ENCODE measurements at regions not wholly inside any gene's neighbourhood (a gene's known extent, or its start where the extent isn't known, plus 50 kb on each side); places are given as distances from the start of the nearest gene placed in this dataset.

DNA sequence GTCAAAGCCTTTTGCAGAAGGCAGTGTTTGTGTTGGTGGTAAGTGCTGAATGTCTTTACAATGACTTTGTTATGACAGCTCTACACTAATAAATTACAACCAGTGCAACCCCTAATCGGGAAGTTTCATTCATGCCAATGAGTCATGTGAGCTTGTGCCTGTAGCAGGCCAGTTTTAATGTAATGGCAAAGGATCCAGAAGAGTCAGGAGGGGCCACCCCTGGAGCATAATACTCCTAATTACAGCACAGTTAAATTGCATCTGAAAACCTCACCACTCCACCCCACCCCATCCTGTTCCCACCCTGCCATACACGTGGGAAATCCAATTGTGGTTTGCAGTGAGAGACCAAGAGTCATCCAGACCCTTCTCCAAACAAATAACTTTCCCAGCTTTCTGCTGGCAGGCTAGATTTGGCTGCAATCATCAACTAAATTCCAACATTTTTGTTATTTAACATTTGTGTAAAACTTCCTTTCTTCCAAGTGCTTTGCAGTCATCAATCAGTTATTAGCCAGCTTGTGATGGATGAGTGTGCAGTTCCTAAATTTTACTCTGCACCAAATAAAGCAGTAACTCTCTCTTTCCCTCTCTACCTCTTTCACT, 277.3 kb upstream of the FAT3 start:
- peak; percentile 81 for DNase-seq

DNA sequence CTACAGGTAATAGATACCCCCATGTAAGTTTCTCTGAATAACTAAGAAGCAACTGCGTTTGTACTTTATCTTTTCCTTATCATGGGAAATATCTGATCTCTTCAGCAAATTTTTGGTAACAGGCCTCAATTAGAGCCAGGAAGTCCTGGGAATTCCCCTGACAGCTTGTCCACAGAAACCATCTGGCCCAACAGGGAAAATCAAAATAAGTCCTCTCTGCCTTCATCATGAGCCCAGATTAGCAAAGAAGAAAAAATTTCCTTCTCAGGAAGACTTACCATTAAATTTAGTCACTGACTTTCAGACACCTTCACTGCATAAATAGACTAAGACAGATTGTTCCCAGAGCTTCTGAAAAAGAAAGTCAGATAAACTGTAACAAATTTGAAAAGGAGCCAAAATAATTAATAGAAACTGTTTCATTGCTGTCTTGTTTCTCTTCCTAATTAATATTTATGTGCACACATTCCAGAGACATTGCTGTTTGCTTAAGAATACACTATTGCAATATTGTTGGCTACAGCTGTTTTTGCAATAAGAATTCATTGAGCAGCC, 278.1 kb upstream of the FAT3 start:
- DNase-seq, result peak; percentile 17

DNA sequence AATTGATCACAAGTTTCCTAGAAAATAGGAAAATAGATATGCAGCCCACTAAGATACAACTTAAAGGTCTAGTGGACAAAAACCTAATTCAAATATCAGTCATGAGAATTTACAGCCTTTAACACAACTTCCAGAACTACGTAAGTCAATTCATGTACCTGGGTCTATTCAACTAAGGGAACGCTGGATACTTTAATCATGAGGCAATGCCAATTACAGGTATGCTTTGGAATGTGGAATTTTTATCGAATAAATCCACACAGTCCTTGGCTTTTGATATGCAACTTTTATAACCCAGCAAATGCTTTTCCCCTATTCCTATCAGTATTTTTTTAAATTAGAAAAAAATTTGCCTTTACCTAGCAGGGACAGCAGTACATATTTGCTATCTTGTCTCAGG, 289.5 kb upstream of the FAT3 start:
- no peak for DNase-seq

DNA sequence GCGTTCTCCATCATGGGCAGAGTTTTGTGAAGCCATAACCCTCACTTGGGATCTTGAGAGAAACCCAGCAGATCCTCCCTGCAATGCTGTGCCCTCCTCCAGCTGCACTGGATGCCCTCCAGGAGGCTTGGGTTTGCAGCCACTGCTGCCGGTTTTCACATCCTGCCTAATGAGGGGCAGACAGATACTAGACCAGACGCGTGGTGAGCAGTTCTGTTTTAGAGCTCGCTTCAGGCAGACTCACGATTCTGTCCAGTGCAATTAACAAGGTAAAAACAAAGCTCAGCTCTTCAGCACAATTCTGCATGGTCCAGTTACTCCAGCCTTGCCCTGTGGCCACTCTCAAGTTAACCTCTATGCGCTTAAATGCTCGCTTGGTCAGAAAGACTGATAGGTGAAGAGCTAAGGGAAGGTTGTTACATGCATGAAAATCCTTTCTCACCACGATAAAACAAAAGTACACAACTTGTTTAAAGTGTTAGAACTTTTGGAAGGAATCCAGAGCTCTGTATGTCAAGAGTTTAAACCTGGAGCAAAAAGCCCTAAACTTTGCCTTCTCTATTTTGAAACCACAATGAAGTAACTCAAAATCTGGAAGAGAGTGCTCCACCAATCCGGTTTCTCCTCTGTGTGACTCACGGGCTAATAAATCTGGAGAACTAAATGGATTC, 292.3 kb upstream of the FAT3 start:
- no peak for DNase-seq

DNA sequence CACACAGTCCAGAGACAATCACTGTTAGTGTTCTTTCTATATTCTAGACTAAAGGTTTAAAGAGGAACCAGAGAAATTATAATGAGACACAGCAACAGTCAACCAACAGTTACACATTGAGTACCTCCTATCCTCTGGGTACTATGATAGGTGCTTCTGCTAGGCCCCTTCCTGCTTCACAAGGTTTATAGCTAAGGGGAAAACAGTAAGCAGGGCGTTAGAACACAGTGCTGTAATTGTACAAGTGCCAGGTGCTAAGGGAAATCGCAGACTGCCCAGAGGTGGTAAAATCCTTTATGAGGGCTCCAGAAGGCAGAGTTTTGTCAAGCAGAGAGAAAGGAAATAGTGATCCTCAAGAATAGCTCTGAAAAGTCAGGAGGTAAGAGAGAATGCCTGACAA, 297.2 kb upstream of the FAT3 start:
- DNase-seq, result no peak

DNA sequence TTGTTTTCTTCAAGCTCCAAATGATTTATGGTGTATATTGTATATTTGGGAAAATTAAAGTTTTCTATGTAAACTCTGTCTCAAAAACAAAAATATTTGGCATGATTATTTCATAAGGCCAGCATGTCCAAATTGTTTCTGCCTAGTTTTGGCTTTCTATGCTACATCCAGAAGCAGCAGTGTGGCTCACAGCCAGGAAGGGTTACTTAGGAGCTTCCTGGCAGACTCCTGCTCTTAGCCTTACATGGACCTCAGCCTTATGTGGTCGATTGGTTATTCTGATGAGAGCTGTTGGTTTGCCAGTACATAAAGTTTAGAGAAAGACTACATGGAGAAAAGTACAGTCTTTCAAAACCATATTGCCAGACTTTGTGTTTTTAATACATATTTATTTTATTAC, 297.7 kb upstream of the FAT3 start:
- DNase-seq, result peak; percentile 80

DNA sequence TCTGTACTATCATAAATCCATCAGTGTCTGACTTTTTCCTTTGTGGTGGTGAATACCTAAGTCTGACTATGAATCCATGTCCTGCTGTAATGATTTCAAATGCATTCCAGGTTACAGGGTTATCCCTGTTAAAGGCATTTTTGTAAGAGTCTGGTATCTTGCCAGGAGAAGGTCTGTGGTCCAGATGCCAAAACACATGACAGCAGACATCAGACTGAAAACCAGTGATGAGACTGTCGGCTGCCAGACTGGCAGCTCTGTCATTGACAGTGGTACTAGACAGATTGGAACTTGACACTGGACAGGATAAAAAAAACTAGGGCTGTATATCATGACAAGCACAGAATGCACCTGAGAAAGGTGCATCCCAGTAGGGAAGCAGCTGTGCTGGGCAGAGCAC, 301.8 kb upstream of the FAT3 start:
- DNase-seq, result no peak

DNA sequence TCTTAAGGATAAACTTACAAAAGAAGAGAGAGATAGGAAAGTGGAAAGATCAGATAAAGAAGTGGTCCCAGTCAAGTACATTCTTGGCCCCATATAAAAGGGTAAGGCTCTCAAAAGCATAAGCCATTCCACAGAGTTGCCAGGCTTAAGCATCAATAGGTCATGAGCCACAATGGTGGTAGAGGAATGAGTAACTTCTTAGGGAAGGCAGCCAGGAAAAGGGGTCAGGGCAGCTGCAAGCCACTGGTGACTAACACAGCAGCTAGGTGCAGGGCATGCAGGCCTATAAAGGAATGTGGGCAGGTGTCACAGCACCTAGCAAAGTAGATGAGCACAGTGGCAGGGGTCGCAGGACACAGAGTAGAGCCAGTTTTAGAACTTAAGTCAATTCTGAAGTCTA, 302.6 kb upstream of the FAT3 start:
- DNase-seq, result no peak

DNA sequence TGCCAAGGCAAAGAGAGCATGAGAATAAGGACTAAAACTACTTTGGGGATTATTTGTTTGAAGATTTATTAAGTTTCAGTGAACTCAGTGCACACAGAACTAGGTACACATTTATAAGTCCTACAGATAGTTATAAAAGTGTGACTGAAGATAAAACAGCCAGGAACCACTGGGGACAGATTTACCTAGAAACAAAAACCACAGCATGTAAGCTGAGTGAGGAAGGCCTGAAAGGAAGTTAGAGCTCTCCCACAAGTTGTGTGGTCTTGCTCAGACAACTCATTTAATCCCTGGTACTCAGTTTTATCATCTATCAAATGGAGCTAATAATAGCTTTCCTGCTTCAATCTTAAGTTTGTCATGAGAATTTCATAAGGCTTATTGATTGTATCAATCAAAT, 311.2 kb upstream of the FAT3 start:
- DNase-seq, result no peak

DNA sequence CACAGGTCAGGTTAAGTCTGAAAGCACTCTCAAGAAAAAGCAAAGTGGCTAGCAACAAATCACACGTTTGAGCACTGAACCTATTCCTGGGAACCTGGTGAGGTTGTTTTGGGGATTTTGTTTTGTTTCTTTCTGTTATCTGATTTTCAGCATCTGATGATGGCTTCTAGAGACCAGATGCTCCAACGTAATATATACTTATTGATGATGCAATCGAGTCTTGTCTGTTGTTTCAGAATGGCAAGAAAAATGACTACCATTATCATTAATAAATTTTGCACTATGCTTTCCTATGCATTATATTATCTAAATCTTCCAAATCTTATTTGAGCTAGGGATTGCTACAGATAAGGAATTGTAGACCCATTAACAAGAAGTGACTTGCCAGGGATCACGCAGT, 312.3 kb upstream of the FAT3 start:
- no peak for DNase-seq

DNA sequence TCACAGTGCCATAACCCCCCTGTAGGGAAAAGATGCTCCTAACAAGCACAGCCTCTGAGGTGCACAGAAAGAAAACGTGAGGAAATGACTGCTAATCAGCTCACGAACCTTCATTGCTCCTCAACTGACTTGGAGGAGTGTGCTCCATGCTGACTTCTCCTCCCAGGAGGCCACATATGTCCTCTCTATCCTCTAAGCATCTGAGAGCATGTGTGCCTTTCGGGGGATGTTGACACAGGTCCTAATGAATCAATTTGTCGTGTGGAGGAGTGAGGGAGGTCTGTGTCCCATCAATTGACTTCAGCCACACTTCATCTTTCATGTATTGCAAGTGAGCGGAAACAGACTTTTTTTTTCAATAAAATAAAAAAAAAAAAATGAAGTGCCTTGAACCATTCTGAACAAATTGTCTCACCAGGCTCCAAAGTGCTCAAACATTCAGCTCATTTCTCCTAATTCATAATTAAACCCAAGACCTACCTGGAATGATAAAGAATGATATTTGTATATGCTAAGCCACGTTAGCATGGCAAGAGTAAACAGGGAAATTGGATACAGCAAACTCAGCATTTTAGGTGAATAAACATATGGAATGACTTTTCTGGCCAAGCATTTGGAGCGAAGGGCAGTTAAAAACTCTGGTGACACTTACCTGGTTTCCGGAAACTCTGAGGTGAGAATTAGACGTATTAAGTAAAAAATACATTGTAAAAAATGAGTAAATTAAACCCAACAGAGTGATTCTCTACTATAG, 317.6 kb upstream of the FAT3 start:
- DNase-seq, result no peak

DNA sequence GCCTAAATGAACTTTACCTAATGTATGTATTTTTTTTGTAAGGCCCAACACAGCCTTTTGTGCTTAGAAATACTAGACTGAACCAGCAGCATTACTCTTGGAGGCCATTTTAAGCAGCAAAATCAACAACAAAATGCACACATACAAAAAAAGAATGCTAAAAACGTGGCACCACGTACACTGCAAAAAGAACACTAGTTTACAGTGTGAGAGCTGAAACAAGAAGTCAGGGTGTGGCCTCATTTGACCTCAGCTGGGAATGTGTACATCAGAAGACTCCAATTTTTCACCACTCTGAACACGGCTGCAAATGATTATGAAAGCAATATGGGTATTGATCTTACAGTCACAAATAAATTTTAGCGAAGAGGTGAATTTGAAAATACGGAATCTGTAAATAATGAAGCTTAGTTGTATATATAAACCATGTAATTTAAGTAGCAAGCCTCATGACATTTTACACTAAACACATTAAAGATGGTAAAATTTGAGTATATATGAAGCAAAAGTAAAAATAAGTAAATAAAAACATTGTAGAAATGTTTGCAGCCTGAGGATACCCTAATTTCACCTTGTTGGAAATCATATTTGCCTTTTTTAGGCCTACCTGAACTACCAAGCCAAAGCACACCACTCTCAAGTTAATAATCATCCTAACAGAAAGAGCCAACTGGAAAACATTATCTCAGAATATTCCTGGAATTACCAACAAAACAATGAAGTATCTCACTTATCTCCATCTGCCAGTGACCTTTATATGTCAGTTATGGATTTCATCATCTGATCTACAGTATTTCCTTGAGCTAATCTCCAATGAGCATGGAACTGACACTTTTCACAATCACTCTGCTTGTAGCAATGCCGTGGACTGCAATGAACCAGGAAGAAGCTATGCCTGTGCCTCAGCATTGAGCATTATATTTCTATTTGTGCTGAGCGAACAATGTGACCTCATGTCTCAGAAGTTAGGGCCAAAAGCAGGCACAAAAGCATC, 319.5 kb upstream of the FAT3 start:
- no peak for DNase-seq

DNA sequence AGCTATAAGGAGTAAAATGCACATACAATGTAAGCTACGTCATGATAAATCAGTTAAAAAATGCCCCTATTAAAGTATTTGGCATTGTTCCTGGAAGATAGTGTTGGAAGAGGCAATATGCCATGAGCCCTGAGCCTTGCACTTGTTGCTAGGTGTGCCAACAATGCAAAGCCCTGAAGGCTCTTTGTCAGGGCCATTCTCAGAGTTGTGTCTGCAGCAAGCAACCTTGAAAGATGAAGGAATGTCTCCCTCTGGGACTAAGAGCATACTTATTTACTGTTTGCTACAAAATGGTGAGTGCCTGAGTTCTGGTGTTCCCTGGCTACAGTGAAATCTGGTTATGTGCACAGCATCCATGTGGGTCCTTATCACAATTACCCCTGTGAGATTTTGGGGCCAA, 322.3 kb upstream of the FAT3 start:
- DNase-seq, result peak; percentile 5

DNA sequence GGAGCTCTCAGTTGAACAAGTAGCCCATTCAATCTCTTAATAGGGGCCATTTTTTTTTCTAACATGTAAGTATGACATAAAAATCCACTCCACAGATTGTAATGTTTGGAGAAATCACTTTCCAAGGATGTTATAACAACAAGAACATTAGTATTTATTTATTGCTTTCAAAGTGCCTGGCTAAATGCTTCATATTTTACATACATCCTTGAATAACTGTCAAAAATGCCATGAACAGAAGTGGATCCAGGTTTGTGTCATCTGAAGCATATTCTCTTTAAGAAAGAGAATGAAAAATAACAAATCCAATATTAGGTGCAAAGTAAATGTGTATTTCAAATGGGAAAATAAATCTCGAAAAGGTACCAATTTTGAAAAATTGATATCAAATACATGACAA, 344.0 kb upstream of the FAT3 start:
- no peak for DNase-seq

DNA sequence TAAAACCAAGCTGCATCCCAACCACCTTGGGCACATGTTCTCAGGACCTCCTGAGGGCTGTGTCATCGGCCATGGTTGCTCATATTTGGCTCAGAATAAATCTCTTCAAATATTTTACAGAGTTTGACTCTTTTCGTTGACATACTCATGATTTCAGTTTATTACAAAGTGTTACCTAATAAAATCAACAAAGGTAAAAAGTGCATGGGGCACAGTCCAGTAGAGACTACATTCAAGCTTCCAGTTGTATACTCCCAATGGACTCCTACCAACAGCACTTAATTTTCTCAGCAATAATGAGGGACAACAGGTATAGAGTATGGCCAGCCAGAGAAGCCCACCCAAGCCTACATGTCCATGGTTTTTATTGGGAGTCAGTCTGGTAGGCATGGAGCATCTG, 347.9 kb upstream of the FAT3 start:
- no peak for DNase-seq

DNA sequence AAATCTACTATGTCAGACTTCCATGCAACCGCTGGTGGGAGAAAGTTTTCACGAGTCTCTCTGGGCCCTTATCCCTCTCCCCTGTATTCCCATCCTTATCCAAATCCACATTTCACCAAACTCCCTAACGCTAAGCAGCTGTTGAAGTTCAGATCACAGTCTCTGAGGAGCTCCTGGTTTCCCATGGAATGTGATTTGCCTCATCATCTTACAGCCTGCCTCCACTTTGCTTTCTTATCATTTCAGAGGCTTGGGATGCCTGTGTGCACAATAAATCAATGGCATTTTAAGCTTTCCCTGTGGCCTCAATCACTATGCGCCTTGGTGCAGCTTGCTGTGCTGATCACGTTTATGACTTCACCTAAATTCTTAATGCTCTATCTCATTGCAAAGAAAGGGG, 352.4 kb upstream of the FAT3 start:
- no peak for DNase-seq

DNA sequence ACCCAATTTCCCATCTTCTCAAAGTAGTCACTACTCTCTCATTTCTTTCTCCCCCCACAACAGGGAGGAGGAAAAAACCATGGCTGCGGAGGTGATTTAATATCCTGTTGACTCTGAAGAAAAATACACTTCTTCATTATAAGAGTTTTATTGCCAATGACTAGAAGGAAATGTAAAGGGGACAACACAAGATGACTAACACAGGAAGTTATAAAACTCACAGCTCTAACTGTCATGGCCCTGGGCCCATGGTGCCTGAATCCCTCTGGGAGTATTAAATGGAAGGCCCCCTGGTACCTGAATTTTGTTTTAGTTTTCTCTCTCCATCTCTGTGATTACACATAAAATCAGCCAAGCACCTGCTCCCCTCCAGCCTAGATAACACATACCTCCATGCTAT, 352.8 kb upstream of the FAT3 start:
- DNase-seq, result no peak

DNA sequence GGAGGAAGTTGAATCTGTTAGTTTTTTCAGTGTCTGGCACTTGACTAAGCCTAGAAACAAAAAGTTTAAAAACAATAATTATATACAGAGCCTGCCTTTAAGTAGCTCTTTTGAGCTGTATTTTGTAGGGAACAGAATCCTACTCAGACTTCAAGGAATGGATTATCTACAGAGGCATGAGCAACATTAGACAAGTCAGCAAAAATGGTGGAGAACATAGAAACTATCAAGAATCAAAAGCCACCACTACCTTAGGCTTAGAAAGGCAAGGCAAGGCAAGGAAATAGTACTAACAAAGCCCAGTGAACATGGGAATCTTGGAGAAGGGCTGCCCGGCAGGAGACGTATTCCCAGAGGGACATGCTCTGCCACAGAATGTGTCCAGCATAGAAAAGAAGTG, 353.6 kb upstream of the FAT3 start:
- no peak for DNase-seq

DNA sequence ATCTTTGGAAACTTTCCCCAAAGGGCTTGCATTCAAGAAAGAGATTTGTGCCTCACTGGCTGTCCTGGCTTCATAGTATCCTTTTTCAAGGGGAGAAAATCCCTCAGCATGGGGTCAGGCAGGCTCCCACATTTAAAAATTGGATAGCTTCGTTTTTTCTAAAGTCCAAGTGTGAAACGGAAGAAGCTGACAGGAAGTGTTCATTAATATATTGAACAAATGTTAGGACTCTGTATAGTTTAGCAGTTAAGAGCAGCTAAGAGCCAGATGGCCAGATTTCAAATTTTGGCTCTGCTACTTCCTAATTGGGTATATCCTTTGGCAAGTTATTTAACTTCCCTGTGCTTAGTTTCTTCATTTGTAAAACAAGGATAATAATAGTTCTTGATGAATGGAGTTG, 354.9 kb upstream of the FAT3 start:
- DNase-seq, result peak; percentile 86

DNA sequence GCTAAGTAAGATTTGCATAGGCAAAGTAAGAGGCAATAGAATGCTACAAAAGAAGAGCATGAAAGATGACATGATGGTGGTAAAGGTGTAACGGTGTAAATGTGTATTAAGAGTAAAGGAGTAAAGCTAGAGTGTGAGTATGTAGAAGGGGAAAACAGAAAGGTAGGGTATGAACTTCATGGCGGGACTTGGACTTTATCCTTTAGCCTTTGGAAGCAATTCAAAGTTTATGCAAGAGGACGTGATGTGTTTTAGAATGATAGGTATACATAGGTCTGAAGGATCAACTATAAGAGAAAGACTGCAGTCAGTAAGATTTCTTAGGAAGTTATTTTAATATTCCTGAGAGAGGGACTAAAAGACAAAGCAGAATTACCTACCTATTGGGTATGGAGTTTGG, 358.0 kb upstream of the FAT3 start:
- no peak for DNase-seq

DNA sequence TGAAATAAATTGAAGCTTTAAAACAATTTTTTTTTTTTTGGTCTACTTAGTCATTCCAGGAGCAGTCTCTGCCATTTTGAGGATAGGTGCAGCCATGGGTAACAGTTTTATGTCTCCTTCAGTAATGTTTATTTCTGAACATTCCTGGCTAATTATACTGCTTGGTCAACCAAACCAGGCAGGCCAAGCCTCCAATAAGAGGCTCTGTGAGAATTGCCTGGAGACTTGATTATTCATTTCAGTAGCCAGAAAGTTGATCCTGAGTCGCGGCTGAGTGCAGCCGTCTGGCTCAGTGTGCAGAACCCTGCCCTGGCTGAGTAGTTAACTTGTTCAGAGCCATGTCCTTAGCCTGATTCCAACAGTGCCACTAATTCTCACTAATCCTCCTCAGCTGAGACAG, 364.0 kb upstream of the FAT3 start:
- DNase-seq, result peak; percentile 64

DNA sequence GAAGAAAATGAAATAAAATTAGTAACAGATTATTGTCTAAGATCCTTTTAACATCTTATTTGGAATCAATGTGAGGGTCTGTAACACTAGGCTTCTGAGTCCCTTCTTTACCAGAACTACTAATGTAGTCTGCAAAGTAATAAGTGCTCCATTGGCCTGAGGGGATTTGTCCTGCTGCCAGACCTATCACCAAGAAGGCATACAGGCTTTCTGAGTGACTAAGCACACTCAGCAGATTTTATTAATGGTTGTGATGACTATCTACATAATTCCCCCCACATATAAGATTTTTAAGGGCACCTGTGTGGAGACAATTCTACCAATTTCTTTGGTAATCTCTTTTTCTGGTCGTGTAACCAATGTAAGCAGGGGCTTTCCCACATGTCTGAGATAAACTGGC, 365.0 kb upstream of the FAT3 start:
- DNase-seq, result no peak

DNA sequence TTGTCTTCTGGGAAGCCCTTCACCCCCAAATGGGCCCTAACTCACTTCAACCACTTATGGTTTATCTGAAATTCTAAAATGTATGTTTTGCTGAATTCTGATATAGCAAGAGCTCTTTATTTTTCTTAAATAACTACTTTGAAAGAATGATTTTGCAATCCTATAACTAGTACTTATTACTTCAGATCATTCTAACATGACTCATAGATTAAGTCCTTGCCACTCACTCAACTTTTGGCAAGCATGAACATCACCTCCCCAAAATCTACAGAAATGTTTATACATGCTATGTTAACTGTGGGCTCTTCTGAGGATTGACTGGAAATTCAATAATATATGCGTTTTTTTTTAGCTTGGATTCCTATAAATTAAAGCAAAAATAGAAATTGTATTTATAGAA, 367.4 kb upstream of the FAT3 start:
- no peak for DNase-seq
